ENCODE measurements at regions not wholly inside any gene's neighbourhood (a gene's known extent, or its start where the extent isn't known, plus 50 kb on each side); places are given as distances from the start of the nearest gene placed in this dataset.

DNA sequence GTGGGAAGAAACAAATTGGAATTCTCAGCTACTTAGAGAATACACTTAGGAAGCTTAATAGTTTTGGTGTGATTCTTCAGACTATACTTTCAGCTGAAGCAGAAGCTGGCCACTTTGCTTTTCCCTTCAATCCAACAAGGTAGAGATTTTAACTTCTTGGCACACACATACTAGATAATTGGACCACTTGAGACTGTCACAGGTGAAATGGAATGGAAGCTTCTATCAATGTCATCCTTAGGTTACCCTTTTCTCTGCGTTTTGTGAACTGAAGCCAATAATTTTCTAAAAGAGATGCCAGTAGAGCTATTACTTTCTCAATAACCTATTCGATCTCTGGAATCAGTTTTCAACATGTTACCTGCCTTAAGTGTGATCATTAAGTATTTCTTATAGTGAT is 405.3 kb downstream of the PCDH20 start:
- TF ChIP-seq, protein P1, sequence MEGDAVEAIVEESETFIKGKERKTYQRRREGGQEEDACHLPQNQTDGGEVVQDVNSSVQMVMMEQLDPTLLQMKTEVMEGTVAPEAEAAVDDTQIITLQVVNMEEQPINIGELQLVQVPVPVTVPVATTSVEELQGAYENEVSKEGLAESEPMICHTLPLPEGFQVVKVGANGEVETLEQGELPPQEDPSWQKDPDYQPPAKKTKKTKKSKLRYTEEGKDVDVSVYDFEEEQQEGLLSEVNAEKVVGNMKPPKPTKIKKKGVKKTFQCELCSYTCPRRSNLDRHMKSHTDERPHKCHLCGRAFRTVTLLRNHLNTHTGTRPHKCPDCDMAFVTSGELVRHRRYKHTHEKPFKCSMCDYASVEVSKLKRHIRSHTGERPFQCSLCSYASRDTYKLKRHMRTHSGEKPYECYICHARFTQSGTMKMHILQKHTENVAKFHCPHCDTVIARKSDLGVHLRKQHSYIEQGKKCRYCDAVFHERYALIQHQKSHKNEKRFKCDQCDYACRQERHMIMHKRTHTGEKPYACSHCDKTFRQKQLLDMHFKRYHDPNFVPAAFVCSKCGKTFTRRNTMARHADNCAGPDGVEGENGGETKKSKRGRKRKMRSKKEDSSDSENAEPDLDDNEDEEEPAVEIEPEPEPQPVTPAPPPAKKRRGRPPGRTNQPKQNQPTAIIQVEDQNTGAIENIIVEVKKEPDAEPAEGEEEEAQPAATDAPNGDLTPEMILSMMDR (IDR thresholded peaks at IDR 0.05), result no peak
- no peak for TF ChIP-seq POLR2A (IDR thresholded peaks at IDR 0.05)
